Peyer's patch (tissue), 4 donors: ENCODE measurements at regions not wholly inside any gene's neighbourhood (a gene's known extent, or its start where the extent isn't known, plus 50 kb on each side); places are given as distances from the start of the nearest gene placed in this dataset.

Source experiments
- POLR2A ChIP-seq, 2 donors: fragments of 450-650 bp; IDR thresholded peaks; one replicate each; pipeline ENCODE4 v1.5.1; 2017; ENCODE audit warnings: antibody characterized with exemption in 2 of 2, mild to moderate bottlenecking in 2 of 2, moderate library complexity in 2 of 2
- TF ChIP-seq, protein P1 (sequence below), 6 experiments: fragments of 450-650 bp in 4 of 6; fragments of 200-600 bp in 2 of 6; sonication (generic) in 1 of 6; IDR thresholded peaks; one replicate each; pipeline ENCODE4 v1.5.1; 2017 to 2019; ENCODE audit warnings: antibody characterized with exemption in 6 of 6, mild to moderate bottlenecking in 3 of 6, moderate library complexity in 1 of 6

DNA sequence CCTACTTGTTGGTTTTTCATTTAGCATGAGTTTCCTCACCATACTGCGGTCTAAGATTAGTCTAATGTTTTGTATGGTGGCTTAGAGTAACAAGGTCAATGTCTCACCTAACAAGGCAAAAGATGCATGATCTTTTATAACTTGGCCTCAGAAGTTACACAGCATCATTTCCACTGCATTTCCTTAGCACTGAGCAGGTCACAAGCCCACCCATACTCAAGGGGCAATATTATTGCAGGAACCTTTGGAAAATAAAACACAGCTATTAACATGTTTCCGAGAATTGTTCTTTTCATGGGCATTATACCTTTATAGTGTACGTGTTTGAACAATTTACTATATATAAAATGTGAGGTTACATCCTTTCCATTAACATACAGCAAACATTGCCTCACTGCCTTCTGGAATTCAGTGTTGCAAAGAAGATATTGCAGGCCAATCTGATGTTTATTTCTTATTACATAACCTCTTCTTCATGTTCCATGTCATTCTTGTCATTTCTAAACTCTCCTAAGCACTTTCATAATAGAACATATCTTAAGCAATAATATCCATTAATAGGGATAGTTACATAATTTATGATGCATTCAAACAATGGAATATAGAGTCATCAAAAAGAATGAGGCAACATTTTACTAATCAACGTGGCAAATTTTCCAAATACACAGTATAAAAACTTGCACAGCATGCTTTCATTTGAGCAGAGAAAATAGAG, 153.8 kb downstream of the AREG start:
- TF ChIP-seq, protein P1, sequence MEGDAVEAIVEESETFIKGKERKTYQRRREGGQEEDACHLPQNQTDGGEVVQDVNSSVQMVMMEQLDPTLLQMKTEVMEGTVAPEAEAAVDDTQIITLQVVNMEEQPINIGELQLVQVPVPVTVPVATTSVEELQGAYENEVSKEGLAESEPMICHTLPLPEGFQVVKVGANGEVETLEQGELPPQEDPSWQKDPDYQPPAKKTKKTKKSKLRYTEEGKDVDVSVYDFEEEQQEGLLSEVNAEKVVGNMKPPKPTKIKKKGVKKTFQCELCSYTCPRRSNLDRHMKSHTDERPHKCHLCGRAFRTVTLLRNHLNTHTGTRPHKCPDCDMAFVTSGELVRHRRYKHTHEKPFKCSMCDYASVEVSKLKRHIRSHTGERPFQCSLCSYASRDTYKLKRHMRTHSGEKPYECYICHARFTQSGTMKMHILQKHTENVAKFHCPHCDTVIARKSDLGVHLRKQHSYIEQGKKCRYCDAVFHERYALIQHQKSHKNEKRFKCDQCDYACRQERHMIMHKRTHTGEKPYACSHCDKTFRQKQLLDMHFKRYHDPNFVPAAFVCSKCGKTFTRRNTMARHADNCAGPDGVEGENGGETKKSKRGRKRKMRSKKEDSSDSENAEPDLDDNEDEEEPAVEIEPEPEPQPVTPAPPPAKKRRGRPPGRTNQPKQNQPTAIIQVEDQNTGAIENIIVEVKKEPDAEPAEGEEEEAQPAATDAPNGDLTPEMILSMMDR (IDR thresholded peaks at IDR 0.05), result no peak
- TF ChIP-seq POLR2A (IDR thresholded peaks at IDR 0.05), result no peak
